Kidney (tissue), 13 donors: ENCODE measurements at regions not wholly inside any gene's neighbourhood (a gene's known extent, or its start where the extent isn't known, plus 50 kb on each side); places are given as distances from the start of the nearest gene placed in this dataset.

Experiments
- DNase-seq, 5 donors: peaks; one replicate each; pipeline ENCODE4 v3.0.0-alpha.2; 2013 to 2020
- FAIRE-seq: peaks from 2 replicates; lab custom pipeline; 2012; peaks lifted over from hg19 to GRCh38; lab: Jason Lieb, UNC
- H3K27ac ChIP-seq, 2 donors: one replicate each; pipeline ENCODE4 v1.7.0; 2013; ENCODE audit warnings: low read depth in 2 of 2, low read length in 2 of 2, inconsistent platforms in 1 of 2
- H3K27me3 ChIP-seq: one replicate; pipeline ENCODE4 v1.7.1; 2013; ENCODE audit warnings: low read length, inconsistent platforms; ENCODE audit not compliant: control insufficient read depth, insufficient read depth
- H3K36me3 ChIP-seq, 3 donors: one replicate each; pipeline versions ENCODE4 v1.7.0 to v1.7.1; 2013; ENCODE audit warnings: low read length in 3 of 3, control low read depth in 1 of 3, inconsistent platforms in 1 of 3; ENCODE audit not compliant: insufficient read depth in 3 of 3, control insufficient read depth in 2 of 3
- H3K4me1 ChIP-seq, 3 donors: one replicate each; pipeline versions ENCODE4 v1.7.0 to v1.7.1; 2013; ENCODE audit warnings: low read length in 3 of 3, inconsistent platforms in 1 of 3, low read depth in 1 of 3; ENCODE audit not compliant: control insufficient read depth in 2 of 3, insufficient read depth in 2 of 3
- H3K4me3 ChIP-seq, 3 donors: one replicate each; pipeline versions ENCODE4 v1.7.0 to v1.8.1; 2013; ENCODE audit warnings: low read length in 3 of 3, control low read depth in 1 of 3, inconsistent platforms in 1 of 3
- H3K9ac ChIP-seq, 3 donors: one replicate each; pipeline versions ENCODE4 v1.7.0 to v1.7.1; 2013; ENCODE audit warnings: low read length in 3 of 3, control low read depth in 1 of 3, inconsistent platforms in 1 of 3
- H3K9me3 ChIP-seq, 3 donors: one replicate each; pipeline versions ENCODE4 v1.7.0 to v1.7.1; 2013; ENCODE audit warnings: low read length in 3 of 3, control low read depth in 1 of 3, inconsistent platforms in 1 of 3; ENCODE audit not compliant: control insufficient read depth in 2 of 3, insufficient read depth in 1 of 3
- CTCF ChIP-seq: IDR thresholded peaks from 3 replicates; pipeline ENCODE4 v1.5.1; 2012; ENCODE audit warnings: mild to moderate bottlenecking, moderate library complexity, borderline replicate concordance; ENCODE audit not compliant: insufficient read depth; ENCODE audit errors: extremely low read depth
- intact Hi-C: fragments of 100-400 bp; cut with DNase I; formaldehyde crosslinking; loops from one replicate; pipeline ENCODE4 v1.11.1; 2022
- donor health status: control.
- donor health status: control.
- donor health status: control.
- donor health status: control.
- donor health status: control.
- donor health status: DM: yes; HTN: yes; CAD: no.
- donor health status: Normal renal cell carcinoma (clear cell type).

- Histone ChIP-seq H3K4me3 (no peak overlapping the region), H3K27me3 (no peaks in the 10 kb centered on the region), H3K9me3 (no peaks in the 10 kb centered on the region), H3K27ac (no peak overlapping the region), H3K9ac (no peak overlapping the region), H3K4me1 (no peaks in the 10 kb centered on the region), H3K36me3 (no peaks in the 10 kb centered on the region)
- FAIRE-seq, result no peak
- no peak for DNase-seq
- intact Hi-C loops, result no loop called here
- no peak for TF ChIP-seq CTCF
Measured at GRCh38 chrX:150306002-150306401, 57.1 kb upstream of the MAMLD1 start.

- H3K36me3 ChIP-seq, result no peaks in the 10 kb centered on the region
- FAIRE-seq (no peak), DNase-seq (no peak)
- H3K27me3 ChIP-seq, result no peaks in the 10 kb centered on the region
- no peaks in the 10 kb centered on the region for H3K4me1 ChIP-seq
- no peaks in the 10 kb centered on the region for H3K9me3 ChIP-seq
- no peak overlapping the region for H3K27ac ChIP-seq
- no peak overlapping the region for H3K4me3 ChIP-seq
- intact Hi-C loops, result no loop called here
- H3K9ac ChIP-seq, result no peak overlapping the region
- TF ChIP-seq CTCF, result no peak
Measured at GRCh38 chrX:150308041-150308440, 55.1 kb upstream of the MAMLD1 start.

- H3K27me3 ChIP-seq, result no peaks in the 10 kb centered on the region
- no peaks in the 10 kb centered on the region for H3K9me3 ChIP-seq
- H3K9ac ChIP-seq, result no peak overlapping the region
- H3K27ac ChIP-seq, result no peak overlapping the region
- no peak for TF ChIP-seq CTCF
- no peak overlapping the region for H3K4me3 ChIP-seq
- DNase-seq (no peak), FAIRE-seq (no peak)
- H3K36me3 ChIP-seq, result no peaks in the 10 kb centered on the region
- intact Hi-C loops, result no loop called here
- H3K4me1 ChIP-seq, result no peaks in the 10 kb centered on the region
Measured at GRCh38 chrX:150308532-150309157, 54.5 kb upstream of the MAMLD1 start.

GRCh38 chrX:150310417-150310816 lies 52.7 kb upstream of the MAMLD1 start:
- Histone ChIP-seq H3K4me3 (no peak overlapping the region), H3K36me3 (no peaks in the 10 kb centered on the region), H3K9ac (no peak overlapping the region), H3K27me3 (no peaks in the 10 kb centered on the region), H3K27ac (no peak overlapping the region), H3K9me3 (no peaks in the 10 kb centered on the region), H3K4me1 (no peaks in the 10 kb centered on the region)
- no peak for TF ChIP-seq CTCF
- intact Hi-C loops, result no loop called here
- DNase-seq (no peak), FAIRE-seq (no peak)
